ENCODE measurements at regions not wholly inside any gene's neighbourhood (a gene's known extent, or its start where the extent isn't known, plus 50 kb on each side); places are given as distances from the start of the nearest gene placed in this dataset.

DNA sequence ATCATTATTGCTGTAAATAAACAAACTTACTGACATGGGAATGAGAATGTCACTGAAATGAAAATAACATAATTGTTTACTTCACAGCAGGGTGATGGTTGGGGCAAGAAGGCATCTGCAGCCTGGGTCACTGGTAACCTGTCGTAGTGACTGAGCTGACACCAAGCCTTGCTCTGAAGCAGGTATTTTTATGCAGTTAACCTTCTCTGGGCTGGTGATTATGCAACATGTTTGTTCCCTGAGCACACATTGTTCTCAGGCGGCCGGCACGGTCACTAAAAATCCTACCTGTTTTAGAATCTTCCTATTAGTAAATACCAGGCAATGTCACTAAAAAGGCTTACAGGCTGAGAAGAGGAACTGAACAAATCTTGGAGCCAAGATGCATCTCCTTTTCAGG is 157.7 kb upstream of the NR3C1 start:
- no peak overlapping the region for H3K27ac ChIP-seq
- no peaks in the 10 kb centered on the region for H3K27me3 ChIP-seq
- no peak overlapping the region for H3K4me3 ChIP-seq
- TF ChIP-seq CTCF (IDR thresholded peaks at IDR 0.05) = no peak
- TF ChIP-seq POLR2A (IDR thresholded peaks at IDR 0.05) = no peak
- H3K9me3 ChIP-seq = no peaks in the 10 kb centered on the region
- no peaks in the 10 kb centered on the region for H3K36me3 ChIP-seq
- intact Hi-C loops (cut with DNase I; ENCODE audit: low total_unique reads) = no loop called here
- no peaks in the 10 kb centered on the region for H3K4me1 ChIP-seq
- no peak for DNase-seq

DNA sequence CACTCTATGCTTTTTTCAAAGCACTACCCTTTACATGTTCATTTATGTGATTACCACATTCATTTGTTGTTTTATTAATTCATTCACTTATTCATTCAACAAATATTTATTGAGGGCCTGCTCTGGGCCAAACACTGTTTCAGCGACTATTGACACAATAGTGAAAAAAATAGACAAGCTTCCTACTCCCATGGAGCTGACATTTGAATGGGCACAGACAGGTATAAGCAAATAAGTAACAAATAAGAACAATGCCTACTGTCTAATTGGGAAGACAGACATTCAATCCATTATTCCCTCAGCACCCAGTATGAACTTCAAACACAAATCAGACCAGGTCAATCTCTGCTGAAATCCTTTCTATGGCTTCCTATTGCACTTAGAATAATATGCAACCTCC is 156.9 kb upstream of the NR3C1 start:
- TF ChIP-seq POLR2A (IDR thresholded peaks at IDR 0.05) (no peak), CTCF (IDR thresholded peaks at IDR 0.05) (no peak)
- H3K27ac ChIP-seq = no peak overlapping the region
- no peaks in the 10 kb centered on the region for H3K9me3 ChIP-seq
- no peaks in the 10 kb centered on the region for H3K4me1 ChIP-seq
- H3K36me3 ChIP-seq = no peaks in the 10 kb centered on the region
- no peak for DNase-seq
- H3K27me3 ChIP-seq = no peaks in the 10 kb centered on the region
- intact Hi-C loops (cut with DNase I; ENCODE audit: low total_unique reads) = no loop called here
- H3K4me3 ChIP-seq = no peak overlapping the region

GRCh38 chr5:143559586-143560109 is 156.2 kb upstream of the NR3C1 start:
- TF ChIP-seq POLR2A (IDR thresholded peaks at IDR 0.05) = no peak
- no peak for TF ChIP-seq CTCF (IDR thresholded peaks at IDR 0.05)
- Histone ChIP-seq H3K4me1 (no peaks in the 10 kb centered on the region), H3K27ac (no peak overlapping the region), H3K27me3 (no peaks in the 10 kb centered on the region), H3K9me3 (no peaks in the 10 kb centered on the region), H3K36me3 (no peaks in the 10 kb centered on the region), H3K4me3 (no peak overlapping the region)
- DNase-seq = no peak
- intact Hi-C loops (cut with DNase I; ENCODE audit: low total_unique reads) = no loop called here

DNA sequence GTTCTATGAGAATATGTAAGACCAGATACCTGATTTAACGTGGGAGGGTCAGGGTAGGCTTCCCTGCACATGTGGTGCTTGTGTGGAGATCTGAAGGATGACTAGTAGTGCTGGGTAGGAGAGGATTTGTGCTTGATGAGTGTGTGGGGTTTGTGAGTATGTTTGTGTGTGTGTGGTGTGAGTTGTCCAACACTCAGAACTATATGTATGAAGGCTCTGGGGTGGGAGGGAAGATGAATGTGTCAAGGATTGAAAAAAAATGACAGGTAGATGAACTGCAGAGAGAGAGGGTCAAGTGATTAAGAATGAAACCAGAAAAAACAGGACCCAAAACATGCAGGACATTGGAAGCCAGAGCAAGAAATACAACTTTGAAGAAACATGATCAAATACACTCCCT is 154.6 kb upstream of the NR3C1 start:
- no peak overlapping the region for H3K4me3 ChIP-seq
- intact Hi-C loops (cut with DNase I; ENCODE audit: low total_unique reads) = no loop called here
- H3K27me3 ChIP-seq = no peaks in the 10 kb centered on the region
- no peaks in the 10 kb centered on the region for H3K9me3 ChIP-seq
- no peak for DNase-seq
- no peak for TF ChIP-seq CTCF (IDR thresholded peaks at IDR 0.05)
- no peak for TF ChIP-seq POLR2A (IDR thresholded peaks at IDR 0.05)
- no peaks in the 10 kb centered on the region for H3K36me3 ChIP-seq
- H3K27ac ChIP-seq = no peak overlapping the region
- no peaks in the 10 kb centered on the region for H3K4me1 ChIP-seq

DNA sequence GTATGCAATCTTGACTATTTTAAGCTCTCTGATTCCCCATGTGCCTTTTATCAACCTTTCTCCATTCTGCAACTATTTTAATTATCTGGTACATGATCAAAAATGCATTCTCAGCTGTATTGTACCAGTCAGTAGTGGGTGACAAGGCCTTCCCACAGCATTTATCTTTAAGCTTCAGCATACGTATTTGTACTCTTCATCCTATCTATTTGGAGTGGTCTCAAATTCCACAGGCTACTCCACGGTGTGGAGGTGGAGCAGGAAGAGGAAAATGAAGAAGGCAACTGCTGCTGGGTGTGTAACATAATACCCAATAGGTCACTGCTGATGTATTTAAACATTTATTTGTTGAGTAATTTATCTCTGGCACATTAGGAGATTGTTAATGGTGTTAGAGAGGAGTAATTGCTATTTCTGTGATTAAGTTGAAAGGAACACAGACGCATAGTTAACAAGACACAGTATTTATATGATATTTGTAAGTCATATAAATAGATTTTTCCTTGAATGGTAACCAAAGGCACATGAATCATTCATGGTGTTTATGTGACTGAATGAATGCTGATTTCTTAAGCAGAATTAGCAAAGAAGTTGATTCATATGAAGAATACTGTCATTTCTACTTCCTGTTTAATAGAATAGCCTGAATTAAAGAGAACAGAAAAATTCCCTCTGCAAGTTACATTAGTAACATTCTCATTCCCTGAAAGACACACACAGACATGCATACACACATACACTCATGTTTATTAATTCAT is 153.8 kb upstream of the NR3C1 start:
- H3K4me1 ChIP-seq = no peaks in the 10 kb centered on the region
- no peaks in the 10 kb centered on the region for H3K9me3 ChIP-seq
- H3K4me3 ChIP-seq = no peak overlapping the region
- H3K27ac ChIP-seq = no peak overlapping the region
- TF ChIP-seq CTCF (IDR thresholded peaks at IDR 0.05) = no peak
- no peak for TF ChIP-seq POLR2A (IDR thresholded peaks at IDR 0.05)
- DNase-seq = no peak
- H3K36me3 ChIP-seq = no peaks in the 10 kb centered on the region
- intact Hi-C loops (cut with DNase I; ENCODE audit: low total_unique reads) = no loop called here
- H3K27me3 ChIP-seq = no peaks in the 10 kb centered on the region

Data from uterus (tissue), 3 donors.